Epithelial cell of prostate (primary cell): ENCODE measurements at regions not wholly inside any gene's neighbourhood (a gene's known extent, or its start where the extent isn't known, plus 50 kb on each side); places are given as distances from the start of the nearest gene placed in this dataset.

Experiments used
- DNase-seq: peaks from one replicate; pipeline ENCODE4 v3.0.0-alpha.2; 2011; ENCODE audit warnings: low read depth, low spot score
- H3K27ac ChIP-seq: fragments of 450-650 bp; 2 replicates; pipeline ENCODE4 v1.5.1; 2017; ENCODE audit warnings: mild to moderate bottlenecking

DNA sequence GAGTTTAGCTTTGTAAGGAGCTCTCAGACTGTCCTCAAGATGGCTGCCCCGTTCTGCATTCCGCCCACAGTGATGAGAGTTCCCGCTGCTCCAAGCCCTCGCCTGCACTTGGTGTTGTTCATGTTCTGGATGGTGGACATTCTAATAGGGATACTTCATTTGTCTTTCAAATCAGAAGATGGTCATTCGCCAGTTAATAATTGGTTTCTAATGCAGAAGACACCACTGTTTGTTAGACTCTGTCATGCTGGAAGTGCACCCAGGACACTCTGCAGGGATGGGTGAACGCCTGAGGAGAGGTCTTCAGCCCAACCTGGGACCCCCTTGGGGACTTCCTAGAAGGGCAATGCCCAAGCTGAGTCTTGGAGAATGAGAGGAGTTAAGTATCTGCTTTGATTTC is 836.4 kb downstream of the TBC1D22A start:
- DNase-seq = no peak
- no peak overlapping the region for H3K27ac ChIP-seq

- H3K27ac ChIP-seq = no peak overlapping the region
- no peak for DNase-seq
Measured at GRCh38 chr22:47597041-47597440, 834.6 kb downstream of the TBC1D22A start.

DNA sequence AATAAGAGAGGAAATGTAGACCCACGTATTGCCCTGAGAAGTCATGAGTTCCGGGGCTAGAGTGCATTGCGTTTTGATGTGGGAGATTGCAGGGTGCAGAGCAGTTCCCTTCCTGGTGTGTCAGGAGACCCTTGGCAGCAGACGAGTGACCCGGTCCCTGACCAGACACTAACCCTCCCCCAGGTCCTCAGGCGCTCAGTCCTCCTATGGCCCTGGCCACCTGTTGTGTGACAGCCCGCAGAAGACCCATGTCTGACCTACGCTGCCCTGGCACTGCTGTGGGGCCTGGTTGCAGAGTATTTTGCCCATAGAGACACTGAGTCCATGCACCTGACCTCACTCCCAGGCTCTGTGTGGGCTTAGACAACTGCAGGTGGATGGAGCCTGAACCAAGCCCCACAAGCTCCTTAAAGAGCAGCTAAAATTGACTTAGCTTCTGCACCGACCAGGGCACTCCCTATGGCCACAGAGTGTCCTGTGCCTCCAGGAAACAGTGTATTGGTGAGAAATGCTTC is 833.8 kb downstream of the TBC1D22A start:
- no peak for DNase-seq
- H3K27ac ChIP-seq = no peak overlapping the region

GRCh38 chr22:47594836-47595521 is 832.5 kb downstream of the TBC1D22A start:
- no peak overlapping the region for H3K27ac ChIP-seq
- no peak for DNase-seq

DNA sequence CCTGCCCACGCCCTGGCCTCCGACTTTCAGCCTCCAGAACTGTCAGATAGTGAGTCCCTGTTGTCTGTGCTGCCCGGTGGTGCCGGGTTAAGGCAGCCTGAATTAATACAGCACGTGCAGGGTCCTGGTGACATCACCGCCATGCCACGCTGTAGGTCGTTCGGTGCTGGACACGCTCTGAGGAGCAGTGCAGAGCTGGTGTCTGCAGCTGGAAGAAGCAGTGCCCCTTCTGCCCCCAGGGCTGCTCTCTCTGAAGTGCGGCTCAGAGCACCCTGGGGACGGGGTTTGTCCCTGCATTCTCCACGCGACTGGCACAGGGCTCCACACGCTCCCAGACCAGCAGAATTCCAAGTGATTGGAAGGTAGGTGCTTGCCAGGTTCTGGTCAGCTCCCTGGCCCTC is 831.5 kb downstream of the TBC1D22A start:
- no peak overlapping the region for H3K27ac ChIP-seq
- DNase-seq = no peak

DNA sequence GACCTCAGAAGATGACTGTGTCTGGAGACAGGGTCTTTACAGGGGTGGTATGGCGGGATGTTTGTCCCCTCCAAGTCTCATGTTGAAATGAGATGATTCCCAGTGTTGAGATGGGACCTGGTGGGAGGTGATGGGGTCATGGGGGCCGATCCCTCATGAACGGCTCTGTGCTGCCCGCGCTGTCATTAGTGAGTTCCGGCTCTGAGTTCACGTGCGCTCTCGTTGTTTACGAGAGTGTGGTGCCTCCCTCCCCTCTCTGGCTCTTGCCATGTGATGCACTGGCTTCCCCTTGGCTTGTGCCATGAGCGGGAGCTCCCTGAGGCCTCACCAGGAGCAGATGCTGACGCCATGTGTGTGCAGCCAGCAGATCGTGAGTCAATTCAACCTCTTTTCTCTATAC is 830.8 kb downstream of the TBC1D22A start:
- no peak for DNase-seq
- no peak overlapping the region for H3K27ac ChIP-seq

- DNase-seq = no peak
- no peak overlapping the region for H3K27ac ChIP-seq
Measured at GRCh38 chr22:47592791-47593190, 830.3 kb downstream of the TBC1D22A start.

DNA sequence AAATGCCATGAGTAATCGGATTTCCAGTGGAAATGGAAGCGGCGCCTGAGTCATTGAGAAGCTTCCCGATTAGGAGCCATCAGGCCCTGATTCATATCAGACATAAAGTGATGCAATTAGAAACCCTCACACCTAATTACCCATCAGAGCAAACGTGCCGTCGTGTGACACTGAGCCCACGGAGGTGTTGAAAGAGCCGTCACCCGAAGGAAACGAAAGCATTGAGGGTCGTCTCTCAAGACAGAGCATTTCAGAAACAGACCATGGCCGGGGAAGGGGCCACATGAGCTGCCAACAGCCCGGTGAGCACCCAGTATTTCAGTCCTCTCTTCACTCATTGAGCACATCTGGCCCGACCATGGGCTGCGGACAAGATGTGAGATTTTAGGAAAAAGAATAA is 829.3 kb downstream of the TBC1D22A start:
- DNase-seq = no peak
- no peak overlapping the region for H3K27ac ChIP-seq

- no peak for DNase-seq
- H3K27ac ChIP-seq = no peak overlapping the region
Measured at GRCh38 chr22:47591016-47591415, 828.6 kb downstream of the TBC1D22A start.

DNA sequence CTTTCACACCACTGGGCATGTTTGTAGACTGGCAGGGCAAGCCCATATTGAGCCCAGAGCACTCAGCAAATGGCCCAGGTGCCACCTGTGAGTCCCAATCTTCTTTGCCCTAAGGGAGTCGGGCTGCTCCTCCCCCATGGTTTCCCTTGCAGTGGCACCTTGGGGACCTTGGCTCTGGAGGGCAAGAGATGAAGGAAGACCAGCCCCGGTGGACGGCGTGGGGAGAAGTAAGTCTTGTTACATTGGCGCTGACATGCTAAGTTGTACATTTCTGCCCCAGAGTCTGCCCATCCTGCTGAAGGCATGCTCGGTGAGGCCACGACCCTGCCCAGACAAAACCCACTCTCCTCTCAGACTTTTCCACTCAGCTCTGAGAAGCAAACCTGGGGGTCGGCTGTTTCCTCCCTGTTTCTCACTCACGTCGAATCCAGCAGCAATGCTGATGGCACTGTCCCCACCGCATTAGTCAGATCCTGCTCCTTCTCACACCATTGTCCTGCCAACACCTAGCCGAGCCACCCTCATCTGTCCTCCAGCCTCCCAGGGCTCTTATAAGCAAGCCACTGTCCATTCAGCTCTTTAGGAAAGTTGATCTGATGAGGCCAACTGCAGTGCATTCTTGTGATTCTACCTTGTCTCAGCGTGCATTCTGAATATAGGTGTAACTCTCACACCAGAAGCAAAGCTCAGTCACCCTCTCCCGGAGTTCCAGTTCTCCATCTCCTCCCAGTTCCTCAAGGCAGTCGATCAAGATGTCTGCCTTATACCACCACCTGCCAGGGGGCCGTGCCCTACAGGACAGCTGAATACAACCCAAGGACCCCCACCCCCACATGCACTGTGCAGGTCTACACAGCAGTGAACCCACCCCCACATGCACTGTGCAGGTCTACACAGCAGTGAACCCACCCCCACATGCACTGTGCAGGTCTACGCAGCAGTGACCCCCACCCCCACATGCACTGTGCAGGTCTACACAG is 827.1 kb downstream of the TBC1D22A start:
- DNase-seq = no peak

DNA sequence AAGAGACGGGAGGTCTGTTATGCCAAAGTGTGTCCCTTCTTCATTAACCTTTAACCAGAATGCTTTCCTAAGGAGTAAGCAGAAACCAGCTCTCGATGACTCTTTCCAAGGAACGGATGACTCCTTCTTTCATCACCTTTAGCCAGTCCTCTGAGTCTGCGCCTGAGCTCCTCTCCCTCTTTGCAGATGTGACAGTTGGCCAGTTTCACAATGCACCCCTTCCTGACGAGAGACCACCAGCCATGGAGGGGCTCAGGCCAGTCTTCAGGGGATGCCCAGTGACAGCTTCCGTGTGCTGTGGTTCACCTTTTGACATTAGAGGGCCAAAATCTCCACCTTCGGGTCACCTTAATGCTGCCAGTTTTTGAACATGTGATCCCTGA is 826.1 kb downstream of the TBC1D22A start:
- DNase-seq = no peak
- H3K27ac ChIP-seq = no peak overlapping the region

More for the DNA sequence above, 827.1 kb downstream of the TBC1D22A start:
- no peak overlapping the region for H3K27ac ChIP-seq

- no peak for DNase-seq
- H3K27ac ChIP-seq = no peak overlapping the region
Measured at GRCh38 chr22:47587861-47588577, 825.6 kb downstream of the TBC1D22A start.

DNA sequence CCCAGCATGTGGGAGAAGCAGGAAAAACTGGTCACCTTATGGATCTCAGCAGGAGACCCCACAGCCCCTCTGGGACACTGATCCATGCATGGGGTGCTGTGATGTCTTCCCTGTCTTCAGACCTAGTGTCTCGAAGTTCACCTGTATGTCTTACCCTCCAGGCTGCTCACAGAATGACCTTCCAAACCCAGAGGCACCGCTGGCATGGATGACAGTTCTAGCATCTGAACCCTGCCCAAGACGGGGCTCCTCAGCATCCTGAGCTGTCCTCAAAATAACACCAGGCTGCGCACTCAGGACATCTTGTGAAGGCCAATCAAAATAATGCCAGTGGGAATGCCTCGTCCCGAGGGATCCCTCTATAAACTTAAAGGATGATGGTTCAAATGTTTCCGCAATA is 824.9 kb downstream of the TBC1D22A start:
- no peak overlapping the region for H3K27ac ChIP-seq
- DNase-seq = no peak

GRCh38 chr22:47586946-47587345 is 824.5 kb downstream of the TBC1D22A start:
- DNase-seq = no peak
- H3K27ac ChIP-seq = no peak overlapping the region

DNA sequence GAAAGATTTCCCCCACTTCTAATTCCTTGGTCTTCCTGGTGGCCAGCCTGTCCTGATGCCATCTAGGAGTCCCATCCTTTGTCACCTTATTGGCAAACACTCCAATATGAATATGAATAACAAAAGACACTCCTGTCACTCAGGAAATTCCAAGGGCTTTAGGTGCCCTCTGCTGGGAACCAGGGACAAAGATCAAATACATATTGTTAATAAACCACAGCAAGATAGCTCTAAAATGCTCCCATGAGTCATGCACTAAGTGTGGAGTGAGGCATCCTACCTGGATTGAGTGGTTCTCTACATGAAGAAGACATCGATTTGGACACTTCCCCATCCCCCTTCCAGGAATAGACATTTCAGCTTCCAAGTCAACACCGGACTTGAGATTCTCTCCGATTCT is 823.6 kb downstream of the TBC1D22A start:
- DNase-seq = no peak
- H3K27ac ChIP-seq = no peak overlapping the region

DNA sequence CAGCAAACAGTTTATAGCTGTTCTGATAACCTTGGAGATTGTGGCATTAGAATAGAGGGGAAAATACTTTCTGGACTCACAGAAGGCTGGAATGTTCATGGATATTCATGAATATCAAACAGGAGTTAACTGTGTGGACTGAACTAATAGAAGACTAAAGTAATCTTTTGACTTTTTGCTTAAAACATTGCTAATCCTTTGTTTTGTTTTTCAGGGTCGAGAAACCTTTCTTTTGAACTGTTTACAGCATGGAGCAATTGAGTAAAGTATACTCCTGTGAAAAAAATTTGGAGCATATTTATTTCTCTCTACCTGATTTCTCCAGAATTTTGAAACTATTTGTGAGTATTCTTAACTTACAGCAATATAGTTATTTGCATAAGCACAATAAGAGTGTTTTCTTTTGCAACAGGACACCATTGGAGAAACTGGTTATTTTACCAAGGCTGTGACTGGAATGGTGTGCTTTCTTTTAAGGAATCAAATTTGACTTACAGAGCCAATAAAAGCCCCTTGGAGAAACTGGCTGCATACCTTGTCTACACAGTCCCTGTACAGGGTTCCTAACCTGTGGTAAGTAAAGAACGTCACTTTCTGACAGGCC is 821.6 kb downstream of the TBC1D22A start:
- H3K27ac ChIP-seq = no peak overlapping the region
- DNase-seq = no peak

GRCh38 chr22:47582067-47582466 is 819.6 kb downstream of the TBC1D22A start:
- DNase-seq = no peak

GRCh38 chr22:47580121-47580520 is 817.7 kb downstream of the TBC1D22A start:
- no peak for DNase-seq
- H3K27ac ChIP-seq = no peak overlapping the region

More at GRCh38 chr22:47582067-47582466, 819.6 kb downstream of the TBC1D22A start:
- no peak overlapping the region for H3K27ac ChIP-seq

GRCh38 chr22:47576908-47577307 is 814.5 kb downstream of the TBC1D22A start:
- no peak for DNase-seq
- no peak overlapping the region for H3K27ac ChIP-seq

- DNase-seq = no peak
- no peak overlapping the region for H3K27ac ChIP-seq
Measured at GRCh38 chr22:47575291-47575690, 812.8 kb downstream of the TBC1D22A start.
